Mammary epithelial cell (primary cell): ENCODE measurements at regions not wholly inside any gene's neighbourhood (a gene's known extent, or its start where the extent isn't known, plus 50 kb on each side); places are given as distances from the start of the nearest gene placed in this dataset.

ENCODE experiments used
- EZH2 ChIP-seq: IDR thresholded peaks from 2 replicates; pipeline ENCODE4 v1.6.1; 2012; ENCODE audit warnings: low read length, inconsistent platforms, borderline replicate concordance
- TF ChIP-seq, protein P1 (sequence below), 2 donors: IDR thresholded peaks in 1 of 2; conservative IDR thresholded peaks in 1 of 2; 2 replicates each; pipeline ENCODE4 v1.5.1; 2011 to 2012; ENCODE audit warnings: inconsistent platforms in 2 of 2, low read length in 2 of 2, mild to moderate bottlenecking in 2 of 2, control low read depth in 1 of 2, low read depth in 1 of 2; ENCODE audit not compliant: insufficient read depth in 1 of 2; ENCODE audit errors: extremely low read depth in 1 of 2

- TF ChIP-seq, protein P1, sequence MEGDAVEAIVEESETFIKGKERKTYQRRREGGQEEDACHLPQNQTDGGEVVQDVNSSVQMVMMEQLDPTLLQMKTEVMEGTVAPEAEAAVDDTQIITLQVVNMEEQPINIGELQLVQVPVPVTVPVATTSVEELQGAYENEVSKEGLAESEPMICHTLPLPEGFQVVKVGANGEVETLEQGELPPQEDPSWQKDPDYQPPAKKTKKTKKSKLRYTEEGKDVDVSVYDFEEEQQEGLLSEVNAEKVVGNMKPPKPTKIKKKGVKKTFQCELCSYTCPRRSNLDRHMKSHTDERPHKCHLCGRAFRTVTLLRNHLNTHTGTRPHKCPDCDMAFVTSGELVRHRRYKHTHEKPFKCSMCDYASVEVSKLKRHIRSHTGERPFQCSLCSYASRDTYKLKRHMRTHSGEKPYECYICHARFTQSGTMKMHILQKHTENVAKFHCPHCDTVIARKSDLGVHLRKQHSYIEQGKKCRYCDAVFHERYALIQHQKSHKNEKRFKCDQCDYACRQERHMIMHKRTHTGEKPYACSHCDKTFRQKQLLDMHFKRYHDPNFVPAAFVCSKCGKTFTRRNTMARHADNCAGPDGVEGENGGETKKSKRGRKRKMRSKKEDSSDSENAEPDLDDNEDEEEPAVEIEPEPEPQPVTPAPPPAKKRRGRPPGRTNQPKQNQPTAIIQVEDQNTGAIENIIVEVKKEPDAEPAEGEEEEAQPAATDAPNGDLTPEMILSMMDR (conservative IDR thresholded peaks at IDR 0.05 in 1 of 2, IDR thresholded peaks at IDR 0.05 in 1 of 2; ENCODE audit: extremely low read depth in 1 of 2, insufficient read depth in 1 of 2, low read depth in 1 of 2, low read length in 2 of 2) = no peak
- no peak for TF ChIP-seq EZH2
These were observed 594.8 kb downstream of the ZWINT start for GRCh38 chr10:55766212-55766611.
